Stimulated activated CD4-positive, alpha-beta T cell treated with anti-CD3 and anti-CD28 coated beads, Interleukin-1b, Interleukin-23, amount 100 ng/mL, for 48 hours (primary cell): ENCODE measurements at regions not wholly inside any gene's neighbourhood (a gene's known extent, or its start where the extent isn't known, plus 50 kb on each side); places are given as distances from the start of the nearest gene placed in this dataset.
"Not testable (repeated sequence)": the region's sequence is repeated elsewhere in the genome, so short reads cannot be mapped to it uniquely, and the experiment has no call there.

Experiments
- DNase-seq: peaks from one replicate; pipeline ENCODE4 v3.0.0-alpha.2; 2020

DNA sequence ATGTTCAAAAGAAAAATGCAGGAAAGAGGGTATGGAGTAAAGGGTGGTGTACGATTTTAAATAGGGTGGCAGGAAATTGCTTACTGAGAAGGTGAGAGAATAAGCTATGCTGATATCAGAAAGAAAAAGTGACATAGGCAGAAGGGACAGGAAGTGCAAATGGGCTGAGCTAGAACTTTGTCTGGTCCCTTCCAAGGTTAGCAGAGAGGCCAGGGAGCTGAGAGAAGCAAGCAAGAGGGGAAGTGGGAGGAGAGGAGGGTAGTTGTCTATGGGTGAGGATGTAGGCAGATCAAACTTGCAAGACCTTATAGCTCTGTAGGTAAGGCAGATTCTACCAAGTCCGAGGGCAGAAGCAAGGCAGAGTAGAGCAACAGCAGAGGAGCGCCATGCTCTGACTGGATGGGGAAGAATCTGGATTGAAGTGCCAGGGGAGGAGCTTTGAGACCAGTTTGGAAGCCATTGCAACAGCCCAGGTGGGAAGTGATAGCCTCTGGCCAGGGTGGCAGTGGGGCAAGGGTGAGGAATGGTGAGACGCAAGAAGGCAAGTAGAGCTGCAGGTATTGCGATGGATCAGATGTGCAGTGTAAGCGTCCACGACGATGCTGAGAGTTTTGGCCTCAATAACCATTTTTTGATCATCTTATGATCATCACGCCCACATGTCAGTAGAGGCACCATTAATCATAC, 134.4 kb upstream of the APCDD1 start:
- DNase-seq, result no peak

DNA sequence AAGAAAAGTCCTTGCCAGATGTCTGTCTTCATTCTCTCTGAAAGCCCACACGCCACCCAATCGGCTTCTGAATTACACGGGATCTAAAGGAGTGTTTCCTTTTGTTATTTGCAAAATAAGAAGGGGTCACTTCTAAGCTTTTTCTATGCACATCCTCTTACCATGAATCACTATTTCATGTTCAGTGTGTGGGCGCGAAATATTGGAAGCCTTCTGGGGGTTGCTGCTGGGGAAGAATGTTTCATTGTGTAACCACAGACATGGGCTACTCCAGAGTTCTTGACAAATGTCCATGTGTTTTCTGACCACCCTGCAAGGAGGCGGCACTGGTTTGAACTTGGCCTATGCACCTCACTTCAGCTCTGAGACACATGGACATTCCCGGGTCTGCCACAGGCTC, 133.6 kb upstream of the APCDD1 start:
- DNase-seq, result no peak

DNA sequence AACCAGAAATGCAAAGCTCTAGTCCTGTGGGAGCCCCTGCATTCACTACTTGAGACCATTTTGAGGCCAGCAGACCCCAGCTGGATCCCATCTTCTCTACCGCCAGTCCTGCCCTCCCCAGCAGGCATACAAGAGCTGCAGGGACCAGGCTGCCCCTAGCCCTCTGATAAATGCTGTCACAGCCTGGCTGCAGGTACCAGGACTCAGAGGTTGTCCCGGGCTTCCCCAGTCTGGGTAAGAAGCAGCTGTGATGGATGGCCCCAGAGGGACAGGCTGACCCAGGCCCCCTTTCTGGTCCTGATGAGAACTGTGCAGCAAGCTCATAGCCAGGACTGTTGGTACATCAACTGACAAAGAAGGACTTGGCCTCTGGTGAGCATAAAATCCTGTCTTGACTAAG, 132.9 kb upstream of the APCDD1 start:
- no peak for DNase-seq

DNA sequence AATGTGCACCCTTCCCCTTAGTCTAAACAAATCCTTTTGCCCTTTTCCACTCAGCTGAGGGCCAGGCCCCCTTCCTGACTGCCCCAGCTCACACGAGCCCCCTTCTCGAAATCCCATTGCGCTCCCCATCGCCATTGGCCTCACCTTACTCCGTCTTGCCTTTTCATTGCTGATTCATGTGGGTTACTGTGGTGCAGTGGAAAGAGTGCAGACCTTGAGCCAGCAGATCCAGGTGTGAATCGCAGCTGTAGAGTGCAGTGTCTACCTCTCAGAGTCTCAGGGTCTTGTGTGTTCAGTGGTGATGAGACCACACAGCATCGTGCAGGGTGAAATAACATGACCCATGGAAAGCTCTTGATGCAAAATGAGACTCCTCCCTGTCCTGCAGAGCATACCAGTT, 132.4 kb upstream of the APCDD1 start:
- no peak for DNase-seq

DNA sequence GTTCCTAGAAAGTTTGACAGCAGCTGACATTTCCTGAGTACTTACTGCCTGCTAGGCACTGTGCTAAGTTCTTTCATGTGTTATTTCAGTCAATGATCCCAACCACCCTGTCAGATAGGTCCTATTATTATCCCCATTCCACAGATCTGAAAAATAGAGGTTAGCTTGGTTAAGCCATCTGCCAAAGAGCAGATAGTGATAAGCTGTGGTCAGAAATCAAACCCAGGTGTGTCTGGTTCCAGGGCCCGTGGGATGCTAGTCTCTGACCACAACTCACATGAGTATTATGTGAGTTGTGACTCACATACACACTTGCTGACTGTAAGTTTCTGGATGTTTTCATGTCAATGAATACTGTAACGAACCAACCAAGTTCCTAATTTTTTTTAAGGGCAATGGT, 132.0 kb upstream of the APCDD1 start:
- DNase-seq, result no peak

DNA sequence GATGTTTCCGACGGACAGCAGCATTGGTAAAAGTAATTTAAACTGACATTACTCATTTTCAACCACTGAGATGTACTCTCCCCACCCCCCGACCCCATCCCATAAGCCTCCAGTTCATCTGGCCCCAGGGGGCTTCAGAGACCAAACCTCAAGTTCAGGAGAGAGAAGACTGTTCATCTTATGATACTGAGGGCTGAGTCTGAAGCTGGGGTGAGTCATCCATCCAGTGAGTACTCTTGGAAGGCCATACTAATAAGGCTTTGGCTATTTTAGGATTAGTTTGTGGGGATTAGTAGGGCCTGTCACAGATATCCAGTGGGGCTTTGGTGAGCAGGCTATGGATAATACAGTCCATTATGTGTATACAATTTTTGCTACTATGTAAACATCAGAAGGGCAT, 125.3 kb upstream of the APCDD1 start:
- no peak for DNase-seq

DNA sequence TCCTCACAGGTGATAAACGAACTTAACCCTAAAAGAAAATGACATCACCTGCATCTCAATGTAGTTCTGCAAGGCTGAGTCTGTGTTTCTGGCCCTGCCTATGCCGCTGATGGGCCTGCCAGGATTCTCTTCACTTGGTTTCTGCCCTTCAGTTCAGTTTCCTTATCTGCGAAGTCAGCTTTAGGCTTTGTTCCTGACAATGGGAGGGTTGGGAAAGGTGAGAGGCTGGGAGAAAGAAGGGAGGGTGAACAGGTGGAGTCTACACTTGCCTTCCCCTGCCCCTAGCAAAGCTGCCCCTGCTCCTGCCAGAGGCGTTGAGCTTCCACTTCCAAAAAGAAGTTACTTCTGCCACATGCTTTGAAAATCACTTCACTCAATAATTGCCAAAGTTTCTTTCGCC, 124.0 kb upstream of the APCDD1 start:
- no peak for DNase-seq

DNA sequence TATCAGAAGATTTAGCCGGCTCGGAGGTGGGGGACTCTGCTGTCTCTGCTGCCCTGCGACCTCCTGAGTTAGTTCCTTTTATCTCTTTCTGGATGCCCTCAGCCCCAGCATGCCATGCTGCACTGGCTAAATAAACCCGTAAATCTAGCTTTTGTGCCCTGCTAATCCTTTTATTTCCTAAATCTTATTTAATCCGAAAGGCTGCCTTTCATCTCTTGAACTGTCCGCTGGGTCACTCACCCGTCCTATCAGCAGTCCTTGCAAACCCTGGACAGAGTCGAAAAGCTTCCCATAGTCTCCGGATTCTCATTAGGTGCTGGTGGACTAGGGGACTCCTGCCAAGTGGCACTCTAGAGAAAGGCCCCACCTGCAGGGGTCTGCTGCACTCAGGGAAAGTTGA, 122.0 kb upstream of the APCDD1 start:
- DNase-seq, result no peak

DNA sequence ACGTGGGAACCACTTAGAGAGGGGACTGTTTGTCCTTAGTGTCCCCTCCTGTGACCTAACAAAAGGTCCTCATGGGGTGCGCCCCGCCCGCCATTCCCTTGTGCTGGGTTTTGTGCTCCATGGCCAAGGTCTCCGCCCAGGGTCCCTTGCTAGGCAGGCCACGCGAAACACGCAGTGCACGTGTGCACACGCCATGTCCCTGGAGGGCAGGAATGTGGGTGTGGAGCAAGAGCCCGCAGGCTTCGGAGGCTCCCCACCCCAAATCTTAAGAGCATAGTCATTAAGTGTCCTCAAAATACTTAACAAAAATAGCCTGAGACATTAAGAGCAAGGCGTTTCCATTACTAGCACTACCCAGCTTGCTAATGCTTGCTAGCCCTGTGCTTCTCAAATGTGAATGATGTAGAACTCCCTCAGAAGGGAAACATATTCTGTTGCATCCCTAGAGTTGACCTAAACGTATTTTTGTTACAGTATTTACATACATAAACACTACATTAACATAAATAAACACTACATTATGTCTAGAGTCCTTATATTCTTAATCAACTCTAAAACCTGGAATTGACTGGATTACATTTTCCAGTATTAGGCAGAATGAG, 117.6 kb upstream of the APCDD1 start:
- no peak for DNase-seq

DNA sequence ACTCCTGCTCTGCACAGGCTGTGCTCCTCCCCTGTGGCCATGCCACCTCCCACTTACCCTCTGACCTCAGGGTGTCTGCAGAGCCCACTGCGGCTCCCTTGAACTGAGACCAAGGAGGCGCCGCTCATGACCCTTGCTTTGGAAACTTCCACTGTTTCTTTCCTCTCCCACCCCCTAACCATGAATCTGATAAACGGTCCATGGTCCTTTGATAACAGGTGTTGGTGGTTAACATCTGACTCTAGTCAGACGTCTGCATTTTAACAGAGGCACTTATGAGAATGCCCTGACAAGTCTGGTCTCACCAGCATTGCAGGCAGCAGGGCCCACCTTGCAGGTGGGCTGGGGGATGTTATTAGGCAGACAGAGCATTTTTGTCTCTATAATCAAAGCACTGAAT, 113.6 kb upstream of the APCDD1 start:
- DNase-seq, result no peak

DNA sequence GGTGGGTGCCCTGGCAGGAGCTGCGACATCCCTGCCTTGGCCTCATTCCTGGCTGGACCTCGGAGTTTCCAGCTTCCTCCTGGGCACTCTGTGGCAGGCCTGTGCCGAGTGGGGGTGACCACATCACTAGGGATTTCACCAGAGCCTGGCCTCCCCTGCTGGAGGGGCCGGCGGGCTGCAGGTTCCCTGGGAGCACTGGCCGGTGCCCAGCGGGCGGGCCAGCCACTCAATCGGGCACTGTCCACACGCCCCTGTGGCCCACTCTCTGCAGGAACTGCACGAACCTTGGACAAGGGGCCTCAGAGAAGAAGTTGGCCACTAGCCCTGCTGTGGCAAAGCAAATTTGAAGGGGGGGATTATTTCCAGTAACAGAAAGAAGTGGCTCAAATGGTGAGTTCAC, 110.7 kb upstream of the APCDD1 start:
- DNase-seq, result no peak

DNA sequence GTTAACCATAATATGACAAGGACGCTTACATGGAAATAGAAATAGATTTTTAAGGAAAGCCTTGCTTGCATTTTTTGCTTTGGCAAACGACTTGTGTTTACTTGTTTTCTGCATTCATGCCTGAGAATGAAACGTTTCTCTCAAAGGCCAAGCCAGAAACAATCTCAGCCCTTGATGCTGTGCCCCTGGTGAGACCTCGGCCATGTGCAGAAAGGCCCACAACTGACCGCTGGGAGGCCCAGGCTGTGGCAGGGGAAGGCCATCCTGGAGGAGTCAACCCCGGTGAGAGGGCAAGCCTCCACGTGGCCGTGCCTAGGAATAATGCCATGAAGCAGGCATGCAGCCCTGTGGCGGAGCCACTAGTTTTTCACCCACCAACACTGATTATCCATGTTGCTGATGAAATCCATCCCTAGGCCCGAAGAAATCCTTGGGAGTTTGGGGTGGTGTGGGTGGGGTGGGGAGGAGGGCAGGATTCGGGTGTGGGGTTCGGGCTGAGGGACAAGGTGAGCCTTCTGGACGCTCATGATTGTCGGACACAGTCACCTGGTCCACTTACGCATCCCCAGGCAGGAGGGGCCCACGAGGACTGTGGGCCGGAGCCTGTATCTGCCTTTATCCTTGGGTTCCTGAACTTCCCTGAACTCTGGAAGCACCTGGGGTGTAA, 107.6 kb upstream of the APCDD1 start:
- DNase-seq, result no peak

DNA sequence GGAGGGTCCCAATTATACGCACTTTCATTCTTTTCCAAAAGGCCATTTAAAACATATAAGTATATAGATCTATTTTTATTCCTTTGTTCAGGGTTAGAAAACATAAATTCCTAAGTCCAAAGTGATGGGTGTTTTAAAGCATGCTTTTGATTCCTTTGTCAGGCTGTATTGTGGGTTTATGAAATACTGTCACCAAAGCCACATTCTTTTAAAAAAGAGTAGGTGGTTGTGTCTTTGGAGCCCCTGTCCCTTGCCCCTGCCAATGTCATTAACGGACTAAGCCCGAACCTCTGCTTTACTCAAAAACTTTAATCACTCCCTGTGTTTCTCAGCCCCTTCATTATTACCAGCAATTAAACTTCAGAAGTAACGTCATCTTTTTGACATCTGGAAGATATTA, 104.9 kb upstream of the APCDD1 start:
- DNase-seq, result no peak

DNA sequence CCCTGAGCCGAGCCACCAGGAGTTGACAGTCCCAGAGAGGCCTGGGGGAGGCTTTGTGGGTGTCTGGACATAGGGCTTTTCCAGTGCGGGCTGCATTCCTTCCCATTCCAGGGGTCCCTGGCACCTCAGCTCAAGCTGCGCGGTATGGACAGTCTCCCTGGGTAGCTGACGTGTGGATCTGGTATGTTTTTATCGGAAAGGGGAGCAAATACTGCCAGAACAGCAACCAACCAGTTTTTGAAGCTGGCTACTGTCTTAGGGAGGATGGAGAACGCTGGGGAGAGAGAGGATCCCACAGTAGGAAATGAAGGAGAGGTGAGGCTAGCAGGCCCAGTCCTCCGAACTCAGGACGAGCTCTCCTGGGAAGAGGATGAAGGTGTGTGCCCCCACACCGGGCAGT, 103.8 kb upstream of the APCDD1 start:
- DNase-seq, result no peak

DNA sequence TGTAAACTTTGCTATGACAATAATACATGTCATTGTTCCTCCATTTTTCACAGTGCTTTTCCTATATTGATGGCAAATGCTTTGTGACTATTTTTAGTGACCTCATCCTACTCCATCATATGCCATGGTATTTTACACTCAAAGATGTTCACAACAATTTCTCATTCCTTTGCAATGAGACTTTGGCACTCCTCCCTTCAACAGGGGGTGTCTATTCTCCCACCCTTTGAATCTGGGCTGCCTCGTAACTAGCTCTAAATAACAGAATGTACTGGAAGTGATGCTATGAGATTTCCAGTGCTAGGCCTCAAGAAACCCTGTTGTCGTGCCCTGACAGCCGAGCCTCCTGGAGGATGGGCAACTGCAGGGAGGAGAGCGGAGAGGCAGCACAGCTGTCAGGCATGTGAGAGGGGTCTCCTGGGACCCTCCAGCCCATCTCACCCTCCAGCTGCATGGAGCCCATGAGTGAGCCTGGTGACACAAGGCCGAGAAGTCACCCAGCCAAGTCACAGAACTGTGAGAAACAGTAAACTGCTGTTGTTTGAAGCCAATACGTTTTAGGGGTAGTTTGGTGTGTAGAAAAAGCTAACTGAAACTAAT, 103.1 kb upstream of the APCDD1 start:
- DNase-seq, result no peak

DNA sequence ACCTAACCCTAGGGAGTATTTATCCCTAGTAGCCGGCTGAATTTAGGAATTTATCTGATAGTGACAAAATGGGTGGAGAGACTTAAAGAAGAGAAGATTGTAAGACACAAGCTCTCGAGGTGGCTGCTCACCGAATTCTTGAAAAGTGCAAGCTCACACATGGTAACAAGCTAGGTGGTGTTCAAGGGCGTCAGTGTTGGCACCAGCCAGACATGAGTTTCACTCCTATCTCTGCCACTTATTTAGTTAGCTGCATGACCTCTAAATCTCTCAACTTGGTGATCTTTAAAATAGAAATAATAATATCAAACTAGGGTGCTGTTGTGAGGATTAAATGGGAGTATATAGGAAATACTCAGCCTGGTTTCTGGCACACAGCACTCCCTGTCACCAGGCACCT, 102.6 kb upstream of the APCDD1 start:
- no peak for DNase-seq

DNA sequence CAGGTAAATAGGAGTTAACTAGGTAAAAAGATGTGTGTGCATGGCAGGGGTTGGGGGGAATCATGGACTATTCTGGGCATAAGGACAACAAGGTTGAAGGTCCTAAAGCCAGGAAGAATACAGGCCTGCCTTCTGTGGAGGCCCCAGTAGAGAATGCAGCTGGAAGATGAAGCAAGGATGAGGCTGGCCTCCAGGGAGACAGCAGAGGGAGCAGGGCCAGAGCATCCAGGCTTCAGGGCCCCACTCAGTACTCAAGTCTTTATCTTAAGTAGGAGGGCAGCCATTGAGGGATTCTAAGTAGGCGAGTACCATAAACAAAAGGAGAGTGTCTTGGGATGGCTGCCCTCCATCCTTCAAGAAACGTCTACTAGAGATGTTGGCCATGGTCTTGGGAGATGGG, 101.8 kb upstream of the APCDD1 start:
- DNase-seq, result no peak

DNA sequence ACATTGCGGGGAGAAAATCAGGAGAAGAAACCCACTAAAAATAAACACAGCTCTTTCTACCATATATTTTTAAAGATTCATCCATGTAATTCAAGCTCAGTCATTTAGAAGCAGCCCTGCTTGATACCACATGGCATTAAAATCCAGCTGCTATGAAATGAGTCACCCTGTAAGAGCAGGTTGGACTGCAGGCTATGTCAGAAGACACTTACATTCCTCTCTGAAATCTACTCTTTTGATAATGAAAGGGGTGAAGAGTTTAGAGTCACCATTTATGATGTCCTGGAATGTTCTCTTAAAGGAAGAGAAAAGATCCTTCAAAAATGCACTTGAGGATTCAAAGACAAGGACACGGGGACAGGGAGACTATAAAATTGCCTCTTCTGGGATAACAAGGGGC, 100.6 kb upstream of the APCDD1 start:
- no peak for DNase-seq

DNA sequence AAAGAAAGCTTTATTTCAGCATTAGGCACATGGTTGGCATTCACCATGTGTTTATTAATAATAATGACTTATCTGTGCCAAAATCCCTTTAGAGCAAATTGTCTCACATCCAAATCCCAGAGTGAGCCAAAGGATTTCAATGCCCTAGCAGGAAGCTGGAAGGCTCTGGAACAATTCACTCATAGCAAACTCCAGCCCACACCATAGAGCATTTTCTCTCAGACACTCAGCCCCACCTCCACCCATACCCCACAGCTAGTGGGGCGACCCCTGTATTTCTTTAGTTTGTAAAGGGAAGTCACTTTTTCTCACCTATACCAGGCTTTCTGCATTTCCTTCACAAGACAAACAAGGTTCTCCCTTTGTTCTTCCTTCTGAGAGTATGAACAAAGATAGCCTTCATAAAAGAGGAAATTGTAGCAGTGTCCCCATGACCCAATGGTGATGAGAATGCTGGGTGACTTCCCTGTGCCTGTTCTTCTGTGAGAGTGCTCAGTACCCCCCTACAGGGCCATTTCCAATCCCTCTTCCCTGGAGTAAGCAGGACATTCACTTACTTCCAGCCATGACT, 100.1 kb upstream of the APCDD1 start:
- no peak for DNase-seq

DNA sequence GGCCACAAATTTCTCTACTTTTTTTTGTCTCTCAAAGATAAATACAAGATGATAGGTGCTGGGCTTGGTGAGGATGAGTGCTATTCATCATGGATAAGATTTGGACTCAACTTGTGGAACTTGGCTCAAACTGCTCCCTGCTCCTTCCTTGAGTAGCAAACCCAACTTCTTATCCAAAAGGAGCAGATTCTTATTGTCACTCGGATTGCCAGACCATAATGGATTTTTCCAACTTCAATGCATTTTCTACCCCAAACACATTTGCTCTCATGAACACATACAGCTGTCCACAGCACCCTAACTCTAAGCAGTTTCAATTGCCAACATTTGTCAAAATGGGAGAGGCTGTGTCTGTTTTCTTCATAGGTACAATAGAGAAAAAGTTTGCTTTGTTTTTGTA, 99.5 kb upstream of the APCDD1 start:
- DNase-seq, result no peak

DNA sequence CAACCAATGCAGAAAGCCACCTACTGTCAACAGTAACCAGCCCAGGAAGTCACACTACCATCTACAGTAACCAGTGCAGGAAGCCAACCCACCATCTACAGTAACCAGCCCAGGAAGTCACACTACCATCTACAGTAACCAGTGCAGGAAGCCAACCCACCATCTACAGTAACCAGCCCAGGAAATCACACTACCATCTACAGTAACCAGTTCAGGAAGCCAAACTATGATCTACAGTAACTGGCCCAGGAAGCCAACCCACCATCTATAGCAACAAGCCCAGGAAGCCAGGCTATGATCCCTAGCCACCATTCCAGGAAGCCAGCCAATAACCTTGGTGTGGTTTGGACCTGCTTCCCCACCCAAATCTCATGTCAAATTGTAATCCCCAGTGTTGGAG, 97.4 kb upstream of the APCDD1 start:
- not testable (repeated sequence) for DNase-seq

DNA sequence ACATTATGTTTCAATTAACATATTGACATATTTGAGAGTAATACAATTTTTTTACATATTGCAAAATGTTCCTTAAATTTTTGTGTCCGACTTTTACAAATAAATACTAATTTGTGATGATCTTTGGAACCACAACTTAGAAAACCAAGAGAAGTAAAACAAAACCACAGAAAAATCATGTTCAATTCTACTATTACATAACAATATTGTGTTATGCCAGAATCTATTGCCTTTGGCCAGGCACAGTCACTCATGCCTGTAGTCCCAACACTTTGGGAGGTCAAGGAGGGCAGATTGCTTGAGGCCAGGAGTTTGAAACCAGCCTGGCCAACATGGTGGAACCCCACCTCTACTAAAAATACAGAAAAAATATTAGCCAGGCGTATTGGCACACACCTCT, 92.8 kb upstream of the APCDD1 start:
- DNase-seq, result no peak

DNA sequence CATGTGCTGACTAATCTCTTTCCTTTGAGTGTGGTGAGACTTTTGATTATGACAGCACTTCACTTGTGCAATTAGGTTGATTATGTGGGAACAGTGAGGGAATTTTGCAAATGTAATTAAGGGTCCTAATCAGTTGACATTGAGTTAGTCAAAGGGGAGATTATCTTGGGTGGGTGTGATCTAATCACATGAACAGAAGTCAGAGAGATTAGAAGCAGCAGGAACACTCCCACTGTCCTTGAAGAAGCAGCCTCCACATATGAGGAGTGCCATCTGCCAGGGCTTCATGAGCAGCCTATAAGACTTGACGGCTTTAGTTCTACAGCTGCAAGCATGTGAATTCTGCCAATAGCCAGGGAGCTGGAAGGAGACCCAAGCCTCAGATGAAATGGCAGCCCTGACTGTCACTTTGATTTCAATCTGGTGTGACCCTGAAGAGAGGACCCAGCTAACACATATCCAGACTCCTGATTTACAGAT, 89.4 kb upstream of the APCDD1 start:
- DNase-seq, result no peak

DNA sequence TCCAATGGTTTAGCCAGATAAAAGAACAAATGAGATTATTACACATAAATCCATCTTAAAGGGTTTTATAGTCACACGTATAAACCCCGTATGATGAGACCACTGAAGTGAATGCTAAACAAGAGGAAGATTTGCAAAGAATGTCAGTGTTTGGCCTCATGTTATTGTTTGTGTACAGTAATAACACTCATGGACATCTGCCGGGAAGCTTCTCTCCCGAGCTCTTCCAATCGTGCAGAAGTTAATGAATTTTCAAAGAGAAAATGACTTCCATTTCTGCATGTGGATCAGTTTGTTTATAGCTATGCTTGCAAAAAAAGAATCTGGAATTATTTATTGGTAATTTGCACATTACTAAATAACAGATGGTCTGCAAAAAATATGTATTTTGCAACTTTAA, 88.5 kb upstream of the APCDD1 start:
- DNase-seq, result no peak
